HG03460 (cell line): ENCODE measurements at regions not wholly inside any gene's neighbourhood (a gene's known extent, or its start where the extent isn't known, plus 50 kb on each side); places are given as distances from the start of the nearest gene placed in this dataset.

Source experiments
- ATAC-seq: cut with Tn5 transposase; IDR thresholded peaks from one replicate; pipeline ENCODE4 v1.9.1; 2021; ENCODE audit not compliant: unreplicated experiment

GRCh38 chr19:28224441-28224840 lies 988.5 kb downstream of the UQCRFS1 start:
- ATAC-seq: no peak

GRCh38 chr19:28221736-28222135 lies 991.2 kb downstream of the UQCRFS1 start:
- ATAC-seq: no peak

DNA sequence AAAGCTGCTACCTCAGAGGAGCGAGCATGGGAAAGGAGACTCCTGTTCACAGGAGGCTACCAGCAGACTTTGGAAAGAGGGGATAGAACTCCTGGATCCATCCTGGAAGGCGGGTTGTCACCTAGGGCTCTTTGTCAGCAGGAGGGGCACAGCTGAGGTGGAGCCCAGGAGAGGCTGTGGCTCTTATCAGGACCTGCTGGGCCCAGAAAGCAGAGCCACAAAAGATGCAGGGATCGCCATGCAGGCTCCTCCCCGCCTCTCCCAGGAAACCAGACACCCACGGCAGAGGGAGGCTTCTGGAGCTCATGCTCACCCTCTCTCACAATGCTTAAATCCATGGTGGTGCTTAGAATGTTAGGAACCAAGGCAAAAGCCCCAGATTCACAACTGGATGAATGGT lies 994.2 kb downstream of the UQCRFS1 start:
- no peak for ATAC-seq

DNA sequence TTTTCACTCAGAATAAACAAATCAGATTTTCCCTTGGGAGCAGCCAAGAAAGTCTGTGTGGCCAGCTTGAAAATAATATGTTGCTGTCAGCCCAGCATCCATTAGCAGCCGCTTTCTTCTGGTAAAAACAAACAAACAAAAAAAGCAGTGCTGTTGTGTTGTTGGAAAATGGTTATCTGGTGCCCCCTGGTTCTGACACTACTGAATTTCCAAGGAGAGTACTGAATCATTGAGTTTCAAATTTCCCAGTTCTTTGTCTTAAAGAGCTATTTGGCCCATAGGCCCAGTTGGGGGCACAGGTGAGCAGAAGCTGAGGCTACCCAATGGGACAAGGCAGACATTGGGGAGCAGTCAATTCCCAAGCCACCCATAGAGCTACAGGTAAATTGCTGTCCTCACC lies 995.9 kb downstream of the UQCRFS1 start:
- no peak for ATAC-seq

- no peak for ATAC-seq
Measured at GRCh38 chr19:28213470-28214082, 999.4 kb downstream of the UQCRFS1 start.

GRCh38 chr19:28210886-28211285 lies 1002.1 kb downstream of the UQCRFS1 start:
- no peak for ATAC-seq

DNA sequence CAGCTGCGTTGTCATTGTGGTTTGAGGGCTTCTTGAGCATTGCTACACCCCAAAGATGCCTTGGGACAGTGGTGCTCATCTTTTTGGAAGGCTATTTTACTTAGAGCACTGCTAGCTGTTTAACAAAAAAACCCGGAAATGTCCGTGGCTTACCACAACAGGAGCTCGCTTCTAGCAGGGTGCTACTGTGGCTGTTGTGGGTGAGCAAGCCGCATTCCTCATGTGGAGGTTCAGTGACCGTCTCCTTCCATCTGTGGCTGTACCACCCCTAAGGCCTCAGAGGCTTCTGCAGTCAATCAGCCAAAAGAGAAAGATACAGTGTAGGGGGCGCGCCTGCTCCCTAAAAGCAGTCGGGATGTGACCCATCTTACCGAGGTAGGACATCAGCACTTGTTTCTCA lies 1004.2 kb downstream of the UQCRFS1 start:
- no peak for ATAC-seq

DNA sequence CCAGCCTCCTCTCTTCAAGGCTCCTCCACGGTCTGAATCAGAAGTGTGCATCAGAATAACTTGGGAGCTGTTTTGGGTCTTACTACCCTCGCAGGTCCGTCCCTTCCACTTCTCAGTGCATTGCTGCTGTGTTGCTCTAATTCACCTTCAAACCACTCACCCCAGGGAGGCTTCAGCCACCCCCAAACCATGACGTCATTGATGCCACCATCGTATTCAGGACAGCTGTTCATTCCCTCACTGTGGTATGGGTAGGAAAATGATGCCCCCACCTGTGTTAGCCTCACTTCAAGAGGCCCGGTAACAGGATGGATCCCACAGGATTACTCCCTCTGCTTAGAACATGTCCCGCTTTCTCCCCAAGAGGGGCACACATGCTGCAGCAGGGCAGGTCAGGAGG lies 1005.7 kb downstream of the UQCRFS1 start:
- no peak for ATAC-seq

GRCh38 chr19:28201462-28201943 lies 1011.4 kb downstream of the UQCRFS1 start:
- ATAC-seq: no peak

DNA sequence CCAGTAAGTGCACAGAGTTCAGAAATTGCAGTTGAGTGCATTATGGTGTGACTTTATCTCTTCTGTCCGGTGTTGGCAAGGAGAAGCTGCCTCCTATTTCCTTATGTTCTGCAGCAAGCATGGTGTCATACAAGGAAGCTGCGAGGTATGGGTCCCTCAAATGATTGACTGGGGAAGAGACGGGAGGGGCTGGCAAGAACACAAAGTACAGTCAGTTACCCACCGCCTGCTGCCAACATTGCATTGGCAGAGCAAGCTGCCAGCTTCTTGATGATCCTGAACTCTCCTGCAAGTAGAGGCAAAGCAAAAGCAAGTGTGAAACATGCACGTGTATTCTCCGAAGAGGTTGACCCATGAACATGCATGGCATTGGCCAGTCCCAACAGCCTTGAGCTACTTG lies 1013.6 kb downstream of the UQCRFS1 start:
- ATAC-seq: no peak

DNA sequence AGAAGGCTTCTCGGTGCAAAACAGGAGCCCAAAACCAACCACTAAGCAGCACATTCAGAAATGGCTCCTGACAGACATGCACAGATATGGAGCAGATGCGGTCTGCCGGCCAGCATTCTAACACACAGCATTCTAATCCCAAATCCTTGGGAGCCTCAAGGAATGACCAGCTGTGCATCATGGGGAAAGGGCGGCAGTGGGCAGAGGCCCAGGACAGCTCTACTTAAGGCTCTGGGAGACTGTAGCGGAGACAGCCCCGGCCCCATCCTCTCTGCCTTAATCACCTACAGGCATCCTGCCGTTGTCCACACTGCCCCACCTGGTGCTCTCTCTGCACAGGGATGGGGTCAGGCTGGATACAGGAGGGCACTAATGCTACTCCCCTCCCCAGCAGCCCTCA lies 1016.0 kb downstream of the UQCRFS1 start:
- ATAC-seq: no peak

DNA sequence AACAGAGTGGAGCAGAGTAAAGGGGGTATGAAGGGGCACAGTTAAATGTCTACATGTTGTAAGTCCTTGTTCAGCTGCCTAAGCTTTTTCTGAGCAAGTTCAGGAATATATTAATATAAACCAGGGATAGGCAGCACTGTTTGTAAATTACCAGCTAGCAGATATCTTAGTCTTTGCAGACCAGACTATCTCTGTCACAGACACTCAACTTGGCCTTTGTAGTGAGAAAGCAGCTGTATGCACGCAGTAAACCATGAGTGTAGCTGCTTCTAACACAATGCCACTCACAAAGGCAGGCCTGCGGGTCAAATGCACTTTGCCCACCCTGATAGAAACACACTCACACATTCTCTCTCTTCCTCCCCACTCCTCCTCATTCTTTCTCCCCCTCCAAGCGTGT lies 1016.9 kb downstream of the UQCRFS1 start:
- ATAC-seq: no peak

DNA sequence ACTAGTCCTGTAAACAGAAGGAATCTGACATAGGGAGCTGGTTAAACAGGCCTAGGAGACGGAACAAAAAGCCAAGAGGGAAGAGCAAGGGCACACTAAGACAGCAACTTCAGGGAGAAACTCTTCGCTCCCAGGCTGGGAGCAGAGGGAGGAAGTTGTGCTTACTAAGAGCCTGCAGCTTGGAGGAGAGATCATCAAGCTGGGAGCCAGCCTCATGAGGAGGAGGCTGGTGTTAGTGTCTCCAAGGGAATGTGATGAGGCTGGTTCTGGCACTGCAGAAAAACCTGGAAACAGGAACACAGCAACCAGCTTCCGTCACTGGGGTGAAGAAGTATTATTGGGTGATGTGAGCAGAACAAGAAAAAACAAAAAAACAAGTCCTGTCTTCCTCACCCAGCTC lies 1027.3 kb downstream of the UQCRFS1 start:
- no peak for ATAC-seq

DNA sequence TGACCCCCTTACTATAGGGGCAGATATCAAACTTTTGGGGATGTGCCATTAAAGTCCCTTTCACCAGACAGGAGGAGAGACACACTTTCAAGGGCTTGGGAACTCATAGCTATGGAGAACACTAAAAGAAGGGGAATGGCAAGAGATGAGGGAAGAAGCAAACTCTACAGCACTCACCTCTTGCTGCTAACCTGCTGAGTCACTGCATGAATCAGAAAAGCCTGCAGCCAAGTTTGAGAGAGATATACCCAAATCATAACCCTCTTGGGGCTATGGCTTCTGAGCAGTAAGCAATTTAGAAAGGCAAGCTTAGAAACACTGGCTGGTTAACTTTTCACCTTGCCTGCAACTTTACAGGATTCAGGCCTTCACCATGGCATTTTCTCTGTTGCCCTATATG lies 1028.0 kb downstream of the UQCRFS1 start:
- no peak for ATAC-seq

- no peak for ATAC-seq
Measured at GRCh38 chr19:28176193-28176592, 1036.8 kb downstream of the UQCRFS1 start.

GRCh38 chr19:28171983-28172382 lies 1041.0 kb downstream of the UQCRFS1 start:
- ATAC-seq: no peak

DNA sequence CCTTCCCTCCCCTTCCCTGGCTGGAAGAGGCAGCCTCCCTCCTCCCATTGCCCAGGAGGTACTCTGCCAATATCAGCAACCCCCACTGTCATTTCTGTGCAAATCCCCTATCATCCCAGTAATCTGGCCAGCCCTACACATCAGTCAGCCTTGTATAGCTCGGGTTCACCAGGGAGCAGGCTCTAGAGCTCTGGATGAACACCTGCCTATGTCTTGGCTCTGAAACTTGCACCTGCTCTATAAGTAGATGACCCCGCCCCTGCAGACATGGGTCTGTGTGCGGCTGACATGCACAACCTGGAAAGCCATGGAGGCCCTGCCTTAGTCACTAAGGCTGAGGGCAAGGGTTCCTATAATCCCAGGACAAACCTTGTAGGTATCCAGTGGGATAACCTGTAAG lies 1042.9 kb downstream of the UQCRFS1 start:
- no peak for ATAC-seq

- ATAC-seq: no peak
Measured at GRCh38 chr19:28169168-28169887, 1043.6 kb downstream of the UQCRFS1 start.

DNA sequence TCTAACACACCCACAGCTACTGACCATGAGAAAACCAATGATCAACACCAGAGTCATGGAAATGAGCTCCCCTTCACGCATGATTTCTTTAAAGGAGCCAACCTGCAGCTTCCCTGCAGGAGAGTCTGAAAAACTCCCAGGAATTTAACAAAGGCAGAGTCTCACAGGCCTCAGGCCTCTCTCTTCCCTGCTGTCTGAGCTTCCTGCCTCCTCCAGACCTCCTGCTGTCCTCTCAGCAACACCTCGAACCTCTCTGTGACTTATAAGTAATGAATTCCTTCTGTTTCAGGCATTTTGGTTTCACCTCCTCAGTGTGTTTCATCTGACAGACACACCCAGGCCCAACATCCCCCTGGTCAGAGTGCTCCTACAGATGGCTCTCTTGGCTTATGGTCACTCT lies 1044.4 kb downstream of the UQCRFS1 start:
- ATAC-seq: no peak

GRCh38 chr19:28166025-28166424 lies 1046.9 kb downstream of the UQCRFS1 start:
- no peak for ATAC-seq

DNA sequence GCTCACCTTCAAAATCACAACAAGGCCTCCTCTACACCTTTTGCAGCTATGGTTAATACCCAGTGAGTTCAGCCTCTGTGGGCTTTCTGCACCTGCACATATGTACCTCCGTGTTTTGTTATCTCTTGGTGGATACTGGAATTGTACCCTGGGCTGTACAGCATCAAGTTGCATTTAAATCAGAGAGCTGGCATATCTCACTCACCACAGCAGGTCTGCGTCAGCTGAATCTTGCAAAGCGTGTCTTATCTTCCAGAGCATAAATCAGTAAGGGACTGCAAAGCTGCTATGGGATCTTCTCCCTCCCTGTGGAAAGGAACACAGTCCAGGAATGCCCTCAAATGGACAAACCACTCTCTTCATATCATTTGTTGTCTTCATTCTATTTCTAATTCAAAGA lies 1048.7 kb downstream of the UQCRFS1 start:
- no peak for ATAC-seq

- no peak for ATAC-seq
Measured at GRCh38 chr19:28159065-28159464, 1053.9 kb downstream of the UQCRFS1 start.

DNA sequence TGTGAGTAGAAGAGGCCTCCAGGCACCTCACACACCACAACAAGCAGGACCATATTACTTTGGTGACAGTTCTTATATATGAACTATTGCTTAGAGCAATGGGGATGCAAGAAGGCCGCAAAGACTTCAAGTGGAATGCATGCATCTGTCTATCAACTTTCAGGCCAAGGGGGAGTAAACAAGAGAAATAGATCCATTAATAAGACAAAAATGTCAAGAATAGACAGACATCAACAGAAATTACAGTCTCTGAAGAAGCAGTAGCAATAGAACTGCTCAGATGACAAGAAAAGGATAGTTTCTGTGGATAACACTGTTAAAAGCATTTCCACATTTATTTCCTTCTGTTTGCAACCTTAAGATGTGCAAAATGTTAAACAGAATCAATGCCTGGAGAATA lies 1057.7 kb downstream of the UQCRFS1 start:
- no peak for ATAC-seq
